ENCODE measurements at regions not wholly inside any gene's neighbourhood (a gene's known extent, or its start where the extent isn't known, plus 50 kb on each side); places are given as distances from the start of the nearest gene placed in this dataset.
A peak's percentile ranks its signal among the peaks of the same experiment; 100 is the strongest.

DNA sequence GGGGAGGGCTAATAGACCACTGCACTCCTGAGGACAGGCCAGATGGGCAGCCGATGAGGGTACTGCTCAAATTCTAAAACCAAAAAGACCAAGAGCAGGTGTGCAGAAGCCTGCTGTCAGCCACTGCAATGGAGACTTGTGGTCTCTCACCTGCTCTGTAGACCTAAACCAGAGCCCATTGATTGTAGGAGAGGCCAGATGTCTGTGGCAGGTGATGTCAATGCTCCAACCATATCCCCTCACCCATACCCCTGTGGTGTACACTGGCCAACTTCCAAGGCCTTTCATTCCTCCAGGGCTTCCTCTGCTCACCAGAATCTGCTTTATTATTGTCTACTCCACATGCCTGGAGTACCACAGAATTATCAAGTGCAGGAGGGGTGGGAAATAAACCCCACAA is 116.9 kb upstream of the CHST15 start:
- no peak overlapping the region for H3K27ac ChIP-seq (ENCODE audit: insufficient read depth, low read length)
- no peaks in the 10 kb centered on the region for H4K20me1 ChIP-seq (ENCODE audit: control insufficient read depth, extremely low read depth, insufficient read depth, low read length)
- H3K79me2 ChIP-seq (ENCODE audit: control insufficient read depth, insufficient read depth, low read length) = no peaks in the 10 kb centered on the region
- H3K36me3 ChIP-seq (ENCODE audit: control insufficient read depth, insufficient read depth, low read length) = no peaks in the 10 kb centered on the region
- no peak overlapping the region for H3K4me2 ChIP-seq (ENCODE audit: extremely low read depth, insufficient read depth, low read length)
- no peak for TF ChIP-seq EZH2 (IDR thresholded peaks at IDR 0.05; ENCODE audit: low read length, missing control alignments)
- TF ChIP-seq, protein P1, sequence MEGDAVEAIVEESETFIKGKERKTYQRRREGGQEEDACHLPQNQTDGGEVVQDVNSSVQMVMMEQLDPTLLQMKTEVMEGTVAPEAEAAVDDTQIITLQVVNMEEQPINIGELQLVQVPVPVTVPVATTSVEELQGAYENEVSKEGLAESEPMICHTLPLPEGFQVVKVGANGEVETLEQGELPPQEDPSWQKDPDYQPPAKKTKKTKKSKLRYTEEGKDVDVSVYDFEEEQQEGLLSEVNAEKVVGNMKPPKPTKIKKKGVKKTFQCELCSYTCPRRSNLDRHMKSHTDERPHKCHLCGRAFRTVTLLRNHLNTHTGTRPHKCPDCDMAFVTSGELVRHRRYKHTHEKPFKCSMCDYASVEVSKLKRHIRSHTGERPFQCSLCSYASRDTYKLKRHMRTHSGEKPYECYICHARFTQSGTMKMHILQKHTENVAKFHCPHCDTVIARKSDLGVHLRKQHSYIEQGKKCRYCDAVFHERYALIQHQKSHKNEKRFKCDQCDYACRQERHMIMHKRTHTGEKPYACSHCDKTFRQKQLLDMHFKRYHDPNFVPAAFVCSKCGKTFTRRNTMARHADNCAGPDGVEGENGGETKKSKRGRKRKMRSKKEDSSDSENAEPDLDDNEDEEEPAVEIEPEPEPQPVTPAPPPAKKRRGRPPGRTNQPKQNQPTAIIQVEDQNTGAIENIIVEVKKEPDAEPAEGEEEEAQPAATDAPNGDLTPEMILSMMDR (conservative IDR thresholded peaks at IDR 0.05 in 1 of 2, IDR thresholded peaks at IDR 0.05 in 1 of 2; ENCODE audit: low read depth in 1 of 2, low read length in 2 of 2) = no peak
- no peaks in the 10 kb centered on the region for H3K4me1 ChIP-seq (ENCODE audit: control insufficient read depth, extremely low read depth, insufficient read depth, low read length)
- H3K9me3 ChIP-seq (ENCODE audit: control insufficient read depth, insufficient read depth, low read depth, low read length) = no peaks in the 10 kb centered on the region
- H3K4me3 ChIP-seq (replicated peaks in 1 of 4; ENCODE audit: control extremely low read depth in 1 of 4, insufficient read depth in 1 of 4, low read depth in 3 of 4, low read length in 4 of 4) = no peak overlapping the region
- no peak for DNase-seq (ENCODE audit: low read depth in 2 of 2)
- no peaks in the 10 kb centered on the region for H3K27me3 ChIP-seq (ENCODE audit: control insufficient read depth, insufficient read depth, low read length)
- H2AFZ ChIP-seq (ENCODE audit: low read length) = no peak overlapping the region
- H3K9ac ChIP-seq (ENCODE audit: insufficient read depth, low read length) = no peak overlapping the region

DNA sequence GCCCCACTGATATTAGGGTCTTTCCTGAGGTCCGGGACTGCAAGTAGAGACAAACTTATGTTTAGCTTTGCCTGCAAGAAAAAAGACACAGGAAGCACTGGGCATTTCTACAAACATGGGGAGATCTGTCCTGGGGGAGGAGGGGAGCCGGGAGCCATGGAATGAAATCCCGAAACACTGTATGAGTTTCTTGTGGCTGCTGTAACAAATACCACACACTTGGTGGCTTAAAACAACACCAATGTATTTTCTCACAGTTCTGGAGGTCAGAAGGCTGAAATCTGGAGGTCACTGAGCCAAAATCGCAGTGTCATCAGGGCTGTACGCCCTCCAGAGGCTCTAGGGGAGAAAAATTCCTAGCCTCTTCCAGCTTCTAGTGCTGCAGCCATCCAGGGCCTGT is 114.0 kb upstream of the CHST15 start:
- Histone ChIP-seq H3K4me1 (ENCODE audit: control insufficient read depth, extremely low read depth, insufficient read depth, low read length) (no peaks in the 10 kb centered on the region), H2AFZ (ENCODE audit: low read length) (no peak overlapping the region), H3K27ac (ENCODE audit: insufficient read depth, low read length) (no peak overlapping the region), H3K27me3 (ENCODE audit: control insufficient read depth, insufficient read depth, low read length) (no peaks in the 10 kb centered on the region), H4K20me1 (ENCODE audit: control insufficient read depth, extremely low read depth, insufficient read depth, low read length) (no peaks in the 10 kb centered on the region), H3K4me3 (replicated peaks in 1 of 4; ENCODE audit: control extremely low read depth in 1 of 4, insufficient read depth in 1 of 4, low read depth in 3 of 4, low read length in 4 of 4) (no peak overlapping the region), H3K36me3 (ENCODE audit: control insufficient read depth, insufficient read depth, low read length) (no peaks in the 10 kb centered on the region), H3K9ac (ENCODE audit: insufficient read depth, low read length) (no peak overlapping the region), H3K4me2 (ENCODE audit: extremely low read depth, insufficient read depth, low read length) (no peak overlapping the region), H3K79me2 (ENCODE audit: control insufficient read depth, insufficient read depth, low read length) (no peaks in the 10 kb centered on the region), H3K9me3 (ENCODE audit: control insufficient read depth, insufficient read depth, low read depth, low read length) (no peaks in the 10 kb centered on the region)
- DNase-seq (ENCODE audit: low read depth in 2 of 2) = no peak
- TF ChIP-seq EZH2 (IDR thresholded peaks at IDR 0.05; ENCODE audit: low read length, missing control alignments) = no peak
- TF ChIP-seq, protein P1 (conservative IDR thresholded peaks at IDR 0.05 in 1 of 2, IDR thresholded peaks at IDR 0.05 in 1 of 2; ENCODE audit: low read depth in 1 of 2, low read length in 2 of 2) = no peak

DNA sequence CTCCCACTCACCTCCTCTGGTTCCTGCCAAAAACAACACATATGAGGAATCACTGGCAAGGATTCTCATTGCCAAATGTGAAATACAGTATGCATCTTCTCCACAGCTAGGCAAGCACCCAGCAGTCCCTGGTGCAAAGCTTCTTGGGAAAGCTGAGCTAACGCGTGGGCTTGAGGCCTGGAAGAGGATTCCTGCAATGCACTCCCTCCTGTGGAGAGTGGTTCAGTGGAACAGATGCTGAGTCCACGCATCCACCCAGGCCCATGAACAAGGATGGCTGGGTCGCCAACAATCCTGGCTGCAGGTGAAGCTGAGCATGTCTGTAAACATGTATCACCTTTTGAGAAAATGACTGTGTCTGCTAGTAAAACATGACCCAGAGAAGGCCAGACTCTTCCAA is 113.2 kb upstream of the CHST15 start:
- H3K4me1 ChIP-seq (ENCODE audit: control insufficient read depth, extremely low read depth, insufficient read depth, low read length) = no peaks in the 10 kb centered on the region
- no peak for TF ChIP-seq EZH2 (IDR thresholded peaks at IDR 0.05; ENCODE audit: low read length, missing control alignments)
- TF ChIP-seq, protein P1 (conservative IDR thresholded peaks at IDR 0.05 in 1 of 2, IDR thresholded peaks at IDR 0.05 in 1 of 2; ENCODE audit: low read depth in 1 of 2, low read length in 2 of 2) = no peak
- DNase-seq (ENCODE audit: low read depth in 2 of 2) = peak in 1 of 2 donors; percentile 14
- H3K4me2 ChIP-seq (ENCODE audit: extremely low read depth, insufficient read depth, low read length) = no peak overlapping the region
- H3K9me3 ChIP-seq (ENCODE audit: control insufficient read depth, insufficient read depth, low read depth, low read length) = no peaks in the 10 kb centered on the region
- H2AFZ ChIP-seq (ENCODE audit: low read length) = no peak overlapping the region
- no peak overlapping the region for H3K4me3 ChIP-seq (replicated peaks in 1 of 4; ENCODE audit: control extremely low read depth in 1 of 4, insufficient read depth in 1 of 4, low read depth in 3 of 4, low read length in 4 of 4)
- H3K27ac ChIP-seq (ENCODE audit: insufficient read depth, low read length) = no peak overlapping the region
- H3K79me2 ChIP-seq (ENCODE audit: control insufficient read depth, insufficient read depth, low read length) = no peaks in the 10 kb centered on the region
- no peak overlapping the region for H3K9ac ChIP-seq (ENCODE audit: insufficient read depth, low read length)
- no peaks in the 10 kb centered on the region for H4K20me1 ChIP-seq (ENCODE audit: control insufficient read depth, extremely low read depth, insufficient read depth, low read length)
- H3K27me3 ChIP-seq (ENCODE audit: control insufficient read depth, insufficient read depth, low read length) = no peaks in the 10 kb centered on the region
- H3K36me3 ChIP-seq (ENCODE audit: control insufficient read depth, insufficient read depth, low read length) = no peaks in the 10 kb centered on the region

Measured in fibroblast of lung (primary cell).